Activated T-cell treated with anti-CD3 and anti-CD28 coated beads, Interleukin-2, amount 50 U/mL, for 72 hours (primary cell): ENCODE measurements at regions not wholly inside any gene's neighbourhood (a gene's known extent, or its start where the extent isn't known, plus 50 kb on each side); places are given as distances from the start of the nearest gene placed in this dataset.

Experiments used
- ATAC-seq, 2 donors: fragments of 150-1000 bp; cut with Tn5 transposase; replicated peaks in 1 of 2; 2 replicates each; pipeline ENCODE4 v1.10.0; 2021; ENCODE audit warnings: moderate library complexity in 2 of 2, mild to moderate bottlenecking in 1 of 2
- DNase-seq, 2 donors: peaks; one replicate each; pipeline ENCODE4 v3.0.0; 2021 to 2022; ENCODE audit warnings: mixed read lengths in 1 of 2
- H3K27ac Mint-ChIP-seq: one replicate; pipeline ENCODE4 v1.8.0; 2022; ENCODE audit warnings: mild to moderate bottlenecking, moderate library complexity, mixed read lengths
- H3K27me3 Mint-ChIP-seq: one replicate; pipeline ENCODE4 v1.8.0; 2022; ENCODE audit warnings: low read depth, mixed read lengths
- H3K36me3 Mint-ChIP-seq, 2 donors: one replicate each; pipeline ENCODE4 v1.8.0; 2022; ENCODE audit warnings: mixed read lengths in 2 of 2, mild to moderate bottlenecking in 1 of 2; ENCODE audit not compliant: insufficient read depth in 2 of 2
- H3K4me1 Mint-ChIP-seq: one replicate; pipeline ENCODE4 v1.8.0; 2022; ENCODE audit warnings: low read depth, mixed read lengths
- H3K4me3 Mint-ChIP-seq, 2 donors: one replicate each; pipeline ENCODE4 v1.8.0; 2022; ENCODE audit warnings: mild to moderate bottlenecking in 2 of 2, mixed read lengths in 2 of 2, moderate library complexity in 2 of 2
- H3K9me3 Mint-ChIP-seq, 2 donors: one replicate each; pipeline ENCODE4 v1.8.0; 2022; ENCODE audit warnings: mixed read lengths in 2 of 2

GRCh38 chr6:87794922-87795885, 93.2 kb upstream of the AKIRIN2 start:
- ATAC-seq (no peak), DNase-seq (no peak)
- Mint-ChIP-seq H3K4me3 (no peak overlapping the region), H3K36me3 (no peaks in the 10 kb centered on the region), H3K9me3 (no peaks in the 10 kb centered on the region), H3K27ac (no peak overlapping the region), H3K4me1 (peaks cover 5% of the 10 kb centered on the region), H3K27me3 (peaks cover 12% of the 10 kb centered on the region)

- peaks cover 15% of the 10 kb centered on the region for H3K27me3 Mint-ChIP-seq
- no peaks in the 10 kb centered on the region for H3K9me3 Mint-ChIP-seq
- H3K27ac Mint-ChIP-seq, result no peak overlapping the region
- no peaks in the 10 kb centered on the region for H3K36me3 Mint-ChIP-seq
- H3K4me1 Mint-ChIP-seq, result no peaks in the 10 kb centered on the region
- no peak overlapping the region for H3K4me3 Mint-ChIP-seq
- no peak for DNase-seq
- ATAC-seq, result no peak
Measured at GRCh38 chr6:87793315-87793714, 91.3 kb upstream of the AKIRIN2 start.

GRCh38 chr6:87791982-87792381, 89.9 kb upstream of the AKIRIN2 start:
- Mint-ChIP-seq H3K27ac (no peak overlapping the region), H3K36me3 (no peaks in the 10 kb centered on the region), H3K9me3 (no peaks in the 10 kb centered on the region), H3K4me3 (no peak overlapping the region), H3K27me3 (peaks cover 15% of the 10 kb centered on the region), H3K4me1 (no peaks in the 10 kb centered on the region)
- no peak for ATAC-seq
- no peak for DNase-seq

- ATAC-seq (no peak), DNase-seq (no peak)
- Mint-ChIP-seq H3K27me3 (peaks cover 15% of the 10 kb centered on the region), H3K4me1 (no peaks in the 10 kb centered on the region), H3K36me3 (no peaks in the 10 kb centered on the region), H3K9me3 (no peaks in the 10 kb centered on the region), H3K27ac (no peak overlapping the region), H3K4me3 (no peak overlapping the region)
Measured at GRCh38 chr6:87791485-87791884, 89.5 kb upstream of the AKIRIN2 start.

- H3K36me3 Mint-ChIP-seq, result no peaks in the 10 kb centered on the region
- H3K4me1 Mint-ChIP-seq, result no peaks in the 10 kb centered on the region
- peaks cover 15% of the 10 kb centered on the region for H3K27me3 Mint-ChIP-seq
- DNase-seq, result no peak
- H3K27ac Mint-ChIP-seq, result no peak overlapping the region
- H3K9me3 Mint-ChIP-seq, result no peaks in the 10 kb centered on the region
- no peak for ATAC-seq
- no peak overlapping the region for H3K4me3 Mint-ChIP-seq
Measured at GRCh38 chr6:87791029-87791428, 89.0 kb upstream of the AKIRIN2 start.

- ATAC-seq, result no peak
- peaks cover 15% of the 10 kb centered on the region for H3K27me3 Mint-ChIP-seq
- no peaks in the 10 kb centered on the region for H3K36me3 Mint-ChIP-seq
- H3K9me3 Mint-ChIP-seq, result no peaks in the 10 kb centered on the region
- DNase-seq, result no peak
- H3K27ac Mint-ChIP-seq, result no peak overlapping the region
- H3K4me3 Mint-ChIP-seq, result no peak overlapping the region
- H3K4me1 Mint-ChIP-seq, result no peaks in the 10 kb centered on the region
Measured at GRCh38 chr6:87789900-87790290, 87.9 kb upstream of the AKIRIN2 start.

- no peaks in the 10 kb centered on the region for H3K36me3 Mint-ChIP-seq
- no peak overlapping the region for H3K27ac Mint-ChIP-seq
Measured at GRCh38 chr6:87789198-87789899, 87.3 kb upstream of the AKIRIN2 start.

GRCh38 chr6:87788141-87788540, 86.1 kb upstream of the AKIRIN2 start:
- DNase-seq (no peak), ATAC-seq (no peak)
- H3K4me1 Mint-ChIP-seq, result no peaks in the 10 kb centered on the region
- H3K9me3 Mint-ChIP-seq, result no peaks in the 10 kb centered on the region
- H3K27ac Mint-ChIP-seq, result no peak overlapping the region
- H3K36me3 Mint-ChIP-seq, result no peaks in the 10 kb centered on the region
- no peak overlapping the region for H3K4me3 Mint-ChIP-seq
- peaks cover 21% of the 10 kb centered on the region for H3K27me3 Mint-ChIP-seq

More at GRCh38 chr6:87789198-87789899, 87.3 kb upstream of the AKIRIN2 start:
- ATAC-seq (no peak), DNase-seq (no peak)
- no peak overlapping the region for H3K4me3 Mint-ChIP-seq
- H3K27me3 Mint-ChIP-seq, result peaks cover 18% of the 10 kb centered on the region
- no peaks in the 10 kb centered on the region for H3K9me3 Mint-ChIP-seq
- H3K4me1 Mint-ChIP-seq, result no peaks in the 10 kb centered on the region

GRCh38 chr6:87785229-87785862, 83.3 kb upstream of the AKIRIN2 start:
- Mint-ChIP-seq H3K4me1 (no peaks in the 10 kb centered on the region), H3K36me3 (no peaks in the 10 kb centered on the region), H3K9me3 (no peaks in the 10 kb centered on the region), H3K4me3 (no peak overlapping the region), H3K27me3 (peaks cover 20% of the 10 kb centered on the region), H3K27ac (no peak overlapping the region)
- ATAC-seq (no peak), DNase-seq (no peak)

- Mint-ChIP-seq H3K27me3 (peaks cover 14% of the 10 kb centered on the region), H3K4me3 (no peak overlapping the region), H3K9me3 (no peaks in the 10 kb centered on the region), H3K4me1 (no peaks in the 10 kb centered on the region), H3K27ac (no peak overlapping the region), H3K36me3 (no peaks in the 10 kb centered on the region)
- ATAC-seq (no peak), DNase-seq (no peak)
Measured at GRCh38 chr6:87784690-87785089, 82.7 kb upstream of the AKIRIN2 start.

- no peak overlapping the region for H3K27ac Mint-ChIP-seq
- H3K9me3 Mint-ChIP-seq, result peaks cover 0 to 3% of the 10 kb centered on the region in 2 donors
- H3K27me3 Mint-ChIP-seq, result peaks cover 7% of the 10 kb centered on the region
- no peak for DNase-seq
- ATAC-seq, result no peak
- H3K36me3 Mint-ChIP-seq, result no peaks in the 10 kb centered on the region
- no peaks in the 10 kb centered on the region for H3K4me1 Mint-ChIP-seq
- H3K4me3 Mint-ChIP-seq, result no peak overlapping the region
Measured at GRCh38 chr6:87784051-87784450, 82.0 kb upstream of the AKIRIN2 start.

GRCh38 chr6:87779542-87779941, 77.5 kb upstream of the AKIRIN2 start:
- no peaks in the 10 kb centered on the region for H3K4me1 Mint-ChIP-seq
- no peak overlapping the region for H3K27ac Mint-ChIP-seq
- DNase-seq (no peak), ATAC-seq (no peak)
- peaks cover 5% of the 10 kb centered on the region for H3K27me3 Mint-ChIP-seq
- no peaks in the 10 kb centered on the region for H3K36me3 Mint-ChIP-seq
- no peak overlapping the region for H3K4me3 Mint-ChIP-seq
- peaks cover 0 to 3% of the 10 kb centered on the region in 2 donors for H3K9me3 Mint-ChIP-seq
